Left forelimb (tissue), 1 donor: ENCODE measurements at regions not wholly inside any gene's neighbourhood (a gene's known extent, or its start where the extent isn't known, plus 50 kb on each side); places are given as distances from the start of the nearest gene placed in this dataset.
"Not testable (repeated sequence)": the region's sequence is repeated elsewhere in the genome, so short reads cannot be mapped to it uniquely, and the experiment has no call there.

Source experiments
- DNase-seq: peaks from one replicate; pipeline ENCODE4 v3.0.0-alpha.2; 2018; ENCODE audit warnings: low spot score

GRCh38 chr1:177423090-177423489 is 252.3 kb downstream of the BRINP2 start:
- no peak for DNase-seq

- no peak for DNase-seq
Observed at GRCh38 chr1:177413982-177414596, 243.3 kb downstream of the BRINP2 start.

GRCh38 chr1:177411381-177411780 is 240.6 kb downstream of the BRINP2 start:
- DNase-seq, result no peak

GRCh38 chr1:177410179-177410766 is 239.5 kb downstream of the BRINP2 start:
- DNase-seq, result no peak

- not testable (repeated sequence) for DNase-seq
Observed at GRCh38 chr1:177406323-177406722, 235.6 kb downstream of the BRINP2 start.

GRCh38 chr1:177392336-177392735 is 221.6 kb downstream of the BRINP2 start:
- no peak for DNase-seq

GRCh38 chr1:177385760-177386698 is 215.3 kb downstream of the BRINP2 start:
- DNase-seq, result no peak

GRCh38 chr1:177384461-177384860 is 213.7 kb downstream of the BRINP2 start:
- DNase-seq, result no peak

GRCh38 chr1:177383715-177384114 is 213.0 kb downstream of the BRINP2 start:
- no peak for DNase-seq

GRCh38 chr1:177377866-177378265 is 207.1 kb downstream of the BRINP2 start:
- no peak for DNase-seq

- no peak for DNase-seq
Observed at GRCh38 chr1:177368255-177368654, 197.5 kb downstream of the BRINP2 start.

- DNase-seq, result no peak
Observed at GRCh38 chr1:177366091-177366490, 195.3 kb downstream of the BRINP2 start.

GRCh38 chr1:177360791-177361190 is 190.0 kb downstream of the BRINP2 start:
- DNase-seq, result no peak

- DNase-seq, result no peak
Observed at GRCh38 chr1:177356674-177357435, 186.1 kb downstream of the BRINP2 start.

GRCh38 chr1:177355575-177355974 is 184.8 kb downstream of the BRINP2 start:
- DNase-seq, result no peak

- no peak for DNase-seq
Observed at GRCh38 chr1:177354247-177354646, 183.5 kb downstream of the BRINP2 start.

- no peak for DNase-seq
Observed at GRCh38 chr1:177351361-177352108, 180.8 kb downstream of the BRINP2 start.

- DNase-seq, result no peak
Observed at GRCh38 chr1:177346790-177347359, 176.1 kb downstream of the BRINP2 start.

- DNase-seq, result no peak
Observed at GRCh38 chr1:177343445-177343844, 172.7 kb downstream of the BRINP2 start.

GRCh38 chr1:177341773-177342172 is 171.0 kb downstream of the BRINP2 start:
- DNase-seq, result no peak

GRCh38 chr1:177340601-177341067 is 169.9 kb downstream of the BRINP2 start:
- DNase-seq, result no peak
